T-helper 22 cell (primary cell): ENCODE measurements at regions not wholly inside any gene's neighbourhood (a gene's known extent, or its start where the extent isn't known, plus 50 kb on each side); places are given as distances from the start of the nearest gene placed in this dataset.
"Not testable (repeated sequence)": the region's sequence is repeated elsewhere in the genome, so short reads cannot be mapped to it uniquely, and the experiment has no call there.

ENCODE experiments used
- DNase-seq: peaks from one replicate; pipeline ENCODE4 v3.0.0-alpha.2; 2020; ENCODE audit warnings: low read depth

GRCh38 chr14:21822109-21822508 lies 148.5 kb upstream of the OR4E1 start:
- no peak for DNase-seq

DNA sequence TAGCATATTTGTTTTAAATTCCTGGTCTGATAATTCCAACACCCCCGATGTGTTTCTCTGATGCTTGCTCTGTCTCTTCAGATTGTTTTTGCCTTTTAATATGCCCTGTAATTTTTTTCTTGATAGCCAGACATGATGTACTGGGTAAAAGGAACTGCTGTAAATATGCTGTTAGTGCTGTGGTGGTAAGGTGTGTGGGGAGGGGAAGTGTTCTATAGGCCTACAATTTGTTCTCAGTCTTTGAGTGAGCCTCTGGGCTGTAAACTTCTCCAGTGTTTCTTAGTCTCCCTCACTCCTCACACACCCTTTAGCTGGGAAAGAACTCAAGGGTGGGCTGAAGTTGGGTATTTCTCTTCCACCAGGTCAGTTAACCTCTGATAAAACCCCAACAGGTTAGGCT lies 147.0 kb upstream of the OR4E1 start:
- no peak for DNase-seq

GRCh38 chr14:21819891-21820290 lies 146.3 kb upstream of the OR4E1 start:
- not testable (repeated sequence) for DNase-seq

GRCh38 chr14:21817010-21817409 lies 143.4 kb upstream of the OR4E1 start:
- not testable (repeated sequence) for DNase-seq

GRCh38 chr14:21807975-21808374 lies 134.4 kb upstream of the OR4E1 start:
- DNase-seq, result no peak

DNA sequence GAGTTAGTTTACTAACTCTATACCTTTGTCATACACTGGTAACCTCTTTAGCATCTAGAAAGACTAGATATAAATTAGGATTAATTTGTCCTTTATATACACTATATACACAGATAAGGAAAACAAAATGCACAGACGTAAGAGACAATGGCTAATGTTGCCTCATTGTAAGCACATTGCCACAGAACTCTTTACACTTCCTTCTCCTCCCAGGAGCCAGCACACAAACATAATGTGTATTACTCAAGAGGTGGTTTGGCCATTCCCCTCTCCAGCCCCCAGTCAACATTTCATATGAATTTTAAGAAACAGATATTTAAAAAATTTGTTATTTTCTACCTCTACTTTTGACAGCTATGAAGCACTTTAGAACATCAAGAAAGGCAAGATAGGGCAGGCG lies 131.4 kb upstream of the OR4E1 start:
- DNase-seq, result no peak

- no peak for DNase-seq
These were observed 128.8 kb upstream of the OR4E1 start for GRCh38 chr14:21802441-21802840.

GRCh38 chr14:21796916-21797315 lies 123.3 kb upstream of the OR4E1 start:
- no peak for DNase-seq

GRCh38 chr14:21795456-21795855 lies 121.8 kb upstream of the OR4E1 start:
- DNase-seq, result no peak

DNA sequence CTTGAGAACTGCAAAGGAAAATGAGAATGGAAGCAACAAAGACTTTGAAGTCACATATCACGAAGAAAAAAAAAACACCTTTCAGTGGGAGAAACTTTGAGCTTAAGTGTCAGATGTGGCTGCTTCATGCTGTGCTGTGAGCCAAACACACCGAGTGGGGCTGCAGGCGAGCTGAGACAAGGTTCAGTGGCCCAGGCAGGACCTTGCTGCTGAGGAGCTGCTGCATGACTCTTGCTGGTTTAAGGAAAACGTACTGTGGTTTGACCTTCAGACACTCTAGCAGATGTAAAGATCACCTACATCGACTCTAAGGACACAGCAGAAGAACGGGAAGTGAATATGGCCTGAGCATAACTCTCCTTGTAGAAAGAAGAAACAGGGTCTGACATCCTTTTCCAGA lies 118.1 kb upstream of the OR4E1 start:
- DNase-seq, result no peak

- not testable (repeated sequence) for DNase-seq
These were observed 115.1 kb upstream of the OR4E1 start for GRCh38 chr14:21788687-21789086.

DNA sequence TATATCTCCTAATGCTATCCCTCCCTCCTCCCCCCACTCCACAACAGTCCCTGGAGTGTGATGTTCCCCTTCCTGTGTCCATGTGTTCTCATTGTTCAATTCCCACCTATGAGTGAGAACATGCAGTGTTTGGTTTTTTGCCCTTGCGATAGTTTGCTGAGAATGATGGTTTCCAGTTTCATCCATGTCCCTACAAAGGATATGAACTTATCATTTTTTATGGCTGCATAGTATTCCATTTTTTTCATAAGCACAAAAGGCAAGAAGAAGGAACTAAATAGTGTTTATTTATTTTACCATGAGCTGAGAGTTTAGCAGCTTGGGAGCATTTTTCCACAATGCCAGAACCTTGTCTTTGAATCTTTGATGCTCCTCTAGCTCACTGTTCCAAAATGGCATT lies 113.6 kb upstream of the OR4E1 start:
- not testable (repeated sequence) for DNase-seq

DNA sequence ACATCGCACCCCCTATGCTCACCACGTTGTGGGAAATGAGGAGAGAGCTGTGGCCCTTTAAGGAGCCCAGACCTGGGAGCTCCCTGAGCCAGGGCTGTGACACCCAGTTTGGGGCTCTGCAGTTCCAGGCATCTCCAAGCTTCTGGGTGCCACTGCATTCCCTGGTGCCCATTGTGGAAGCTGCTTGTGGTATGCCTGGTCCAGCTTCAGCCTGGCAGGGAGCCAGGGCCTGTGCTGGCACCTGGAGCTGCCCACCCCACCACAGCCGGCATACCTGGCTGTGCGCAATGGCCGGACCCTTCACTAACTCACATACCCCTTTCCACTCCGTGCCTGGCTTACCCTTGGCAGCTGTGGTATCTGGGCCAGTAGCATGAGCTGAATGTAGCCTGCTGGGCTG lies 107.9 kb upstream of the OR4E1 start:
- no peak for DNase-seq

DNA sequence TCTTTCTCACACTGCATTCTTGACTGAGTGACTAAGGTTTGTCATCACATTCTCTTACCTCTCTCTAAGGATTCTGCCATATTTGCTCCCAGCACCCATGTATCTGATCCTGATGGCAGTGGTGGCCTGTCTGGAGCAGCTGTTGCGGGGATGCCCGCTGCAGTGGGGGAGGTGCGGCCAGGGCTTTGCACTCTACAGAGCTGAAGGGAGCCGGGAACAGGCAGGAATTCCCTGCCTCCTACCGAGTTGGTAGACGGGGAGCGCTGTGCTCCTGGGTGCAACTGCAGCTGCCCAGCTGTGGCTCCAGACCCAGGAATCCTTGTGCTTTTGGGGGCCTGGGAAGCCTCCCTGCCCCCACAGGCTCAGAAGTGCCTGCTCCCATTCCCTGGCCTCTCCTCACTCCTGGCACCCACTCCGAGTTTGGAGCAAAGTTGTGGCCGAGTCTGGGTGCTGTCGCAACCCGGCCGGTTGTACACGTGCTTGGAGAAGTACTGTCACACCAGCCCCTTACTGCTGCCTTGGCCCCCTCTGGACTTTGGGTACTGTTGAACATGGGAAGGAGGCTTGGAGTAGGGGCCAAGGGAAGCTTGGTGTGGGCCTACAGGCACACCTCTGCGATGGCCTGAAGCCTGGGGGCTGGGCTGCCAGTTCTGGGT lies 106.9 kb upstream of the OR4E1 start:
- no peak for DNase-seq

DNA sequence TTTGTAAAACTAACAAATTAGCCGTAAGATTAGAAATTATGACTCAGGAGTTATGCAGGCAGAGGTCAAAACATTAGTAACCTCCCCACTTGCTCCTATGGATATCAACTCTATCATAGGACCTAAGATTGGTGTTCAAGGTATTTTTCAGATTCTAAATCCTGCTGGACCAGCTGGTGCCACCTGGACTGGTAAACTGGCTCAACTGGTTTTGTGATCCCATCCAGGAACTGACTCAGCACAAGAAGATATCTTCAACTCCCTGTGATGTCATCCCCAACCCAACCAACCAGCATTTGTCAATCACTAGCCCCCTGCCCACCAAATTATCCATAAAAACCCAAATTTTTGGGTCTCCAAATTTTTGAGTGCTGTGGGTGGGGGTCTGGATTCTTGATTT lies 98.1 kb upstream of the OR4E1 start:
- DNase-seq, result no peak

DNA sequence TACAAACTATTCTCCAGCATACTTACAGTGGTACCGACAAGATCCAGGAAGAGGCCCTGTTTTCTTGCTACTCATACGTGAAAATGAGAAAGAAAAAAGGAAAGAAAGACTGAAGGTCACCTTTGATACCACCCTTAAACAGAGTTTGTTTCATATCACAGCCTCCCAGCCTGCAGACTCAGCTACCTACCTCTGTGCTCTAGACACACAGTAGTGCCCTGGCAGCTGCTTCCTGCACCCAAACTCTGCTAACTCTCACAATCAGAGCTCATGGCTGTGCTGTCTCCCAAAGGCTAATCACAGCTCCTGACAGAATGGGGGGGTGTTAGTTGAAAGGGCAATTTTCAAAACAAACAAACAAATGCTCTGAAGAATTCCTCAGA lies 95.2 kb upstream of the OR4E1 start:
- DNase-seq, result no peak

- DNase-seq, result no peak
These were observed 94.7 kb upstream of the OR4E1 start for GRCh38 chr14:21768116-21768874.

DNA sequence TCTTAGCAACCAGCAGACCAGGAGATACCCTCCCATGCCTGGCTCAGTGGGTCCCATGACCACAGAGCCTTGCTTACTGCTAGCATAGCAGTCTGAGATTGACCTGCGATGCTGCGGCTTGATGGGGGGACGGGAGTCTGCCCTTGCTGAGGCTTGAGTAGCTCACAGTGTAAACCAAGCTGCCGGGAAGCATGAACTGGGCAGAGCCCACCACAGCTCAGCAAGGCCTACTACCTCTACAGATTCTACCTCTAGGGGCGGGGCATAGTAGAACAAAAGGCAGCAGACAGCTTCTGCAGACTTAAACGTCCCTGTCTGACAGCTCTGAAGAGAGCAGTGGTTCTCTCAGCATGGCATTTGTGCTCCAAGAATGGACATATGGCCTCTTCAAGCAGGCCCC lies 86.7 kb upstream of the OR4E1 start:
- DNase-seq, result not testable (repeated sequence)

DNA sequence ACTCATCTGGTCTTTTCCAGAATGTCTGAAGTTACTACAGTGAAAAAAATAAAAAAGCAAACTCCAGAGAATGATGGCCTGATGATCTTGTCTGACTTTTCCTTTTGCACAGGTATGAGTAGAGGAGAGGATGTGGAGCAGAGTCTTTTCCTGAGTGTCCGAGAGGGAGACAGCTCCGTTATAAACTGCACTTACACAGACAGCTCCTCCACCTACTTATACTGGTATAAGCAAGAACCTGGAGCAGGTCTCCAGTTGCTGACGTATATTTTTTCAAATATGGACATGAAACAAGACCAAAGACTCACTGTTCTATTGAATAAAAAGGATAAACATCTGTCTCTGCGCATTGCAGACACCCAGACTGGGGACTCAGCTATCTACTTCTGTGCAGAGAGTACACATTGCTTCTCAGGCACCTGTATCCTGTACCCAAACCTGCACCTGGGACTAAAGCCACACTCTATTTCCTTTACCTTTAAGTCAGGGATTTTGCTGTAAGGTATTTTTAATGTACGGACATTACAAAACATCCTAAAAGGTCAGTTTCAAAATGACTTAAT lies 75.8 kb upstream of the OR4E1 start:
- DNase-seq, result no peak

DNA sequence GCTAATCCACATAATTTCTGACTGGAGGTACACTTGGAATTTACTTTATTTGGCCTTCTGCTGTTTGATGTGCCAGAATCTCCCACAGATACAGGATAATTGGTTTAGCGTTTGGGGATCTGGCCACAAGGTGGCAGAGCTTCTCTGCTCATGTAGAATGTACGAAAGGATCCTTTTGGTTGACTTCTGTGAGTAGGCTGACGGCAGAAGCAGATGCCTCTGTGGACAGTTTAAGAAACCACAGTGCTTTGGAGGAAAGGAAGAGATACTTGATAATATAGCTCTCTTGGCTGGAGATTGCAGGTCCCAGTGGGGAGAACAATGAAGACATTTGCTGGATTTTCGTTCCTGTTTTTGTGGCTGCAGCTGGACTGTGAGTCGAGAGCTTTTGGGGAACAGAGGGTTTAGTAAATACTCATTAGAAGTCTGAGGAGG lies 75.3 kb upstream of the OR4E1 start:
- peak; percentile 4 for DNase-seq

DNA sequence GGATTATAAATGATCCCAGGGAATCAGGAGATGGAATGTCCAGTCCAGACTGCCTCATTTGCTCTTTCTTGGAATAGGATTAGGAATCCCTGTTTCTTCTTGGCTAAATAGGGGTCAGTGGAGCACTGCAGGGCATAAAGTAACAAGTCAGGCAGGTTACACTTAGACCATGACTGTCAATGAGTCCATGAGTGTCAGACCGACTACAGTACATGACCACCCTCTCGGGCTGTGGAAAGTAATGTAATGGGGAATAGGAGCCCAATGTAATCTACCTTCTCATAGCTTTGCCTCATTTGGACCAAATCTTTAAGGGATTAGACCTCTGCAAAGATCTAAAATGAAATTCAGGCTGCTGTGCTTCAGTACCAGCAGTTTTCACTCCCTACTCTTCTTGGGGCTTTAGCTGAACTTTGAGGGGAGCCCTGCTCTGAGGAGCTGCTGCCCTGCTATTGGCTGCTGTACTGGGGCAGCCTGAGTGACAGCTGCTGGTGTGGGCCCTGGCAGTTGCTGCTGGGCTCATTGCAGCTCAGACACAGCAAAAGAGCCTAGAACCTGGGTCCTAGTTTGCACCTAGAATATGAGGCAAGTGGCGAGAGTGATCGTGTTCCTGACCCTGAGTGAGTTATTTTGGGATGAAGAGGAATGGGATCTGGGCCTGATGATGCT lies 62.2 kb upstream of the OR4E1 start:
- no peak for DNase-seq

DNA sequence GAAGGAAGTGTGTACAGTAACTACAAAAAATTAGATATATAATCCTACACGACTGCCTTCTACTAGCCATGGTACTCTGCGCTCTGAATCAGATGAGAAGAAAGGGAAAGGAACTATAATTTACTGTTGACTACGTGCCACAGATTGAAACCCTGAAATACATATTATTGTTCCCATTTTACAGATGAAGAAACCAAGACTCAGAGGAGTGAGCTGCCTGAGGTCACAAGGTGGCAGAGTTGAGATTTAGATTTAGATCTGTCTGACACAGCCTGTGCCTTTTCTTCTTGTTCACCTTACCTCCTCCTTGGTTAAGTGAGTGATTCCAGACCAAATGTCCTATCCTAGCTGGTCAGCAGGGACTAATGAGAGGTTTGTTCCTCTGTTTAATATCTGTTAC lies 61.6 kb upstream of the OR4E1 start:
- DNase-seq, result no peak
